ENCODE measurements at regions not wholly inside any gene's neighbourhood (a gene's known extent, or its start where the extent isn't known, plus 50 kb on each side); places are given as distances from the start of the nearest gene placed in this dataset.

GRCh38 chr5:89064054-89064453, 181.1 kb upstream of the MEF2C start:
- Histone ChIP-seq H3K4me1 (replicated peaks in 1 of 4; ENCODE audit: control insufficient read depth in 3 of 4, insufficient read depth in 4 of 4, low read length in 3 of 4) (peaks cover 0 to 3% (median 0%) of the 10 kb centered on the region in 4 experiments; a peak in 1 of 7 replicates), H3K56ac (replicated peaks; ENCODE audit: insufficient read length, low read depth, low read length) (no peak overlapping the region), H3K27me3 (replicated peaks in 1 of 4; ENCODE audit: control insufficient read depth in 3 of 4, extremely low read depth in 1 of 4, insufficient read depth in 3 of 4, low read length in 3 of 4) (no peaks in the 10 kb centered on the region), H3K36me3 (ENCODE audit: control insufficient read depth in 2 of 4, insufficient read depth in 4 of 4, low read length in 3 of 4) (no peaks in the 10 kb centered on the region), H2AK5ac (ENCODE audit: low read depth, low read length) (no peak overlapping the region), H2BK120ac (replicated peaks; ENCODE audit: low read depth, low read length) (no peak overlapping the region), H3K9me3 (ENCODE audit: insufficient read depth in 2 of 2, low read depth in 1 of 2, low read length in 1 of 2) (no peaks in the 10 kb centered on the region), H3K14ac (ENCODE audit: insufficient read length) (no peak overlapping the region), H3K27ac (ENCODE audit: low read depth, low read length) (no peak overlapping the region), H4K8ac (ENCODE audit: extremely low read depth, insufficient read depth, low read length) (no peak overlapping the region), H3K79me1 (ENCODE audit: low read depth, low read length) (no peaks in the 10 kb centered on the region), H3K4ac (replicated peaks; ENCODE audit: insufficient read length, low read depth, low read length) (no peak overlapping the region), H4K91ac (replicated peaks; ENCODE audit: insufficient read length, low read length) (no peak overlapping the region), H4K5ac (ENCODE audit: insufficient read length, low read depth, low read length) (no peak overlapping the region), H2BK5ac (ENCODE audit: low read depth, low read length) (no peak overlapping the region), H3K23ac (ENCODE audit: insufficient read length) (no peak overlapping the region), H3K9ac (replicated peaks in 1 of 4; ENCODE audit: extremely low read depth in 1 of 4, low read depth in 3 of 4, low read length in 3 of 4) (no peak overlapping the region), H2BK15ac (ENCODE audit: low read length) (no peak overlapping the region), H2BK12ac (ENCODE audit: low read depth, low read length) (no peak overlapping the region), H2AFZ (ENCODE audit: low read length) (no peak overlapping the region), H4K20me1 (replicated peaks in 1 of 2; ENCODE audit: control insufficient read depth in 1 of 2, insufficient read depth in 2 of 2, low read length in 2 of 2) (no peaks in the 10 kb centered on the region), H3K18ac (ENCODE audit: extremely low read depth, low read length) (no peak overlapping the region), H3K4me2 (ENCODE audit: insufficient read depth in 1 of 2, low read depth in 2 of 2, low read length in 2 of 2) (no peak overlapping the region), H2BK20ac (ENCODE audit: low read length) (no peak overlapping the region), H3K23me2 (ENCODE audit: low read depth, low read length) (no peaks in the 10 kb centered on the region), H3K79me2 (ENCODE audit: control insufficient read depth in 1 of 2, insufficient read depth in 2 of 2, low read length in 2 of 2) (no peaks in the 10 kb centered on the region), H3K4me3 (ENCODE audit: extremely low read depth in 1 of 4, insufficient read depth in 2 of 4, low read depth in 3 of 4, low read length in 4 of 4) (no peak overlapping the region)
- FAIRE-seq (no peak), DNase-seq (ENCODE audit: low read depth in 1 of 2, low spot score in 2 of 2) (no peak)
- WGBS, 2 experiments (ENCODE audit: extremely low coverage in 1 of 2, insufficient coverage in 1 of 2, insufficient read length in 1 of 2, insufficient replicate concordance in 2 of 2, low coverage in 1 of 2, low lambda C conversion rate in 2 of 2, missing lambda C conversion rate in 1 of 2) = 89% methylated on average over 1 of the region's 1 CpG; no CpG with 5 or more reads in 1 of the 2 experiments
- CTCF ChIA-PET (ENCODE audit: partially characterized antibody) = interaction anchor here (0.9 kb wide), 1 partner anchor 39 kb away, joined by 3 read pairs; no protein-coding TSS in a partner anchor
- TF ChIP-seq TAF1 (IDR thresholded peaks at IDR 0.05; ENCODE audit: low read depth, low read length) (no peak), MAFK (IDR thresholded peaks at IDR 0.05; ENCODE audit: low read depth, low read length) (no peak), KDM4A (IDR thresholded peaks at IDR 0.05; ENCODE audit: low read depth, low read length, severe bottlenecking) (no peak), TAF7 (optimal IDR thresholded peaks at IDR 0.05; ENCODE audit: borderline replicate concordance, low read depth, low read length) (no peak)
- POLR2A ChIA-PET (ENCODE audit: partially characterized antibody) = no interaction called here
